Naive B cell (primary cell): ENCODE measurements at regions not wholly inside any gene's neighbourhood (a gene's known extent, or its start where the extent isn't known, plus 50 kb on each side); places are given as distances from the start of the nearest gene placed in this dataset.
A peak's percentile ranks its signal among the peaks of the same experiment; 100 is the strongest.

Source experiments
- ATAC-seq, 2 donors: fragments of 150-1000 bp; cut with Tn5 transposase; 2 replicates each; pipeline ENCODE4 v1.10.0; 2021; ENCODE audit warnings: low read depth in 2 of 2, mild to moderate bottlenecking in 2 of 2, moderate library complexity in 2 of 2
- DNase-seq: peaks from one replicate; pipeline ENCODE4 v3.0.0; 2022
- H3K27ac Mint-ChIP-seq, 6 donors: one replicate each; pipeline ENCODE4 v1.8.0; 2020 to 2022; ENCODE audit warnings: mild to moderate bottlenecking in 6 of 6, mixed read lengths in 6 of 6, moderate library complexity in 5 of 6, inconsistent platforms in 2 of 6
- H3K27me3 Mint-ChIP-seq, 3 donors: one replicate each; pipeline ENCODE4 v1.8.0; 2021 to 2022; ENCODE audit warnings: mixed read lengths in 3 of 3, mild to moderate bottlenecking in 1 of 3
- H3K36me3 Mint-ChIP-seq, 2 donors: one replicate each; pipeline ENCODE4 v1.8.0; 2020 to 2022; ENCODE audit warnings: mixed read lengths in 2 of 2, inconsistent platforms in 1 of 2, mild to moderate bottlenecking in 1 of 2
- H3K4me1 Mint-ChIP-seq, 3 donors: one replicate each; pipeline ENCODE4 v1.8.0; 2020 to 2022; ENCODE audit warnings: mixed read lengths in 3 of 3, inconsistent platforms in 1 of 3, mild to moderate bottlenecking in 1 of 3, moderate library complexity in 1 of 3
- H3K4me3 Mint-ChIP-seq, 8 donors: one replicate each; pipeline ENCODE4 v1.8.0; 2020 to 2022; ENCODE audit warnings: mild to moderate bottlenecking in 8 of 8, mixed read lengths in 8 of 8, moderate library complexity in 8 of 8, inconsistent platforms in 2 of 8
- H3K9me3 Mint-ChIP-seq, 7 donors: one replicate each; pipeline ENCODE4 v1.8.0; 2020 to 2022; ENCODE audit warnings: mixed read lengths in 7 of 7, mild to moderate bottlenecking in 5 of 7, inconsistent platforms in 2 of 7, moderate library complexity in 1 of 7

DNA sequence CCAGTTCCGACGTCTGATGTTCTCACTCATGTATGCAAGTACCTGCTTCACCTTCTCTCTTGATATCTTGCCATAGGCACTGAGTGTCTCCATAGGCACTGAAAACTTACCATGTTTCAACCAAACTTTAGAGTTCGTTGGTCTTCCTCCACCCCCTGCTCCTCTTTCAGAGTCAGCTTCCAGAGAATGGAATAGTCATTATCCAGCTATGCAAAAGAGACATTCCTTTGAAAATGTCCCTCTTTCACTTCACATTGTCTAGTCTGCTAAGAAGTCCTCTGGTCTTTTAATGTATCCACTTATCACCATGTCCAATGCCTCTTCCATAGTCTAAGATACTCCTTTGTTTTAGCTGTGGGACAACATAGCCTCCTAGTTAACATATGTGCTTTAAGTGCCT is 566.0 kb upstream of the TENM3 start:
- Mint-ChIP-seq H3K27me3 (no peaks in the 10 kb centered on the region), H3K4me3 (no peak overlapping the region), H3K27ac (no peak overlapping the region), H3K36me3 (no peaks in the 10 kb centered on the region), H3K4me1 (no peaks in the 10 kb centered on the region), H3K9me3 (peaks cover 0 to 4% (median 0%) of the 10 kb centered on the region in 7 donors)
- DNase-seq (no peak), ATAC-seq (no peak)

DNA sequence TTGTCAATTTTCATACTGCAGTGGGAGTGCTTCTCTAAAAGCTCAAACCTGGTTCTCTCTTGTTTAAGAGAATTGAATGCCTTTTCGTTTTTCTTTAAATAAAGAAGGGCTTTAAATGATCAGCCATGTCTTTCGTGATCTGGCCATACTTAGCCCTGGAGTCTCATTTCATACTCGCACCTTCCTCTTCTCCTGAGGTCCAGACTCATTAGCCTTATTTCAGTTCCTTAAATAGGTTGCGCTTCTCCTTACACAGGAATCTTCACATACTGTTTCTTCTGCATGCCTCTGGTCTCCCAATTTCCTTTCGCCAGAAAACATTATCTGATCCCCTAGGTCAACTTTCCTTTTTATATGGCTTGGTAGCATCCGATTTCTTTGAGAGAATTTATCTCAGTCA is 565.6 kb upstream of the TENM3 start:
- Mint-ChIP-seq H3K36me3 (no peaks in the 10 kb centered on the region), H3K4me3 (no peak overlapping the region), H3K4me1 (no peaks in the 10 kb centered on the region), H3K27me3 (no peaks in the 10 kb centered on the region), H3K9me3 (peaks cover 0 to 4% (median 2%) of the 10 kb centered on the region in 7 donors), H3K27ac (no peak overlapping the region)
- ATAC-seq (no peak), DNase-seq (no peak)

DNA sequence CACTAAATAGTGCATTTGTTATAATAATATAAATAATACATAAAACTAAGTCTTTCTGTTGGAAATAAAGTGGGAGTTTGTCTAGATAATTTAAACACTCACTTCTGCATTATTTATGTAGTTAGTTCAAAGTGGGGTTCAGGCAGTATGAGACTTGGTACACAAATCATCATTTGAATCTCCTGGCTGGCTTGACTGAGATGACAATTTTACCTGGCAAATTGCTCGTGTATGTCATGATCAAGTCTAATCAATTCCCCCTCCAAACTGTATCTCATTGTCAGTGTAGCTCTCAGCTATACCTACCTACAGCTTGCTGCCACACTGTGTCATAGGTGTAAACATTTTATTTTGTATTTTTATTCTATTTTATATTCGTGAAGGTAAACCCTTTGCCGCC is 563.4 kb upstream of the TENM3 start:
- no peak for DNase-seq
- peaks cover 0 to 4% (median 2%) of the 10 kb centered on the region in 7 donors for H3K9me3 Mint-ChIP-seq
- no peaks in the 10 kb centered on the region for H3K36me3 Mint-ChIP-seq
- no peaks in the 10 kb centered on the region for H3K27me3 Mint-ChIP-seq
- H3K4me3 Mint-ChIP-seq = no peak overlapping the region
- H3K27ac Mint-ChIP-seq = no peak overlapping the region
- ATAC-seq = no peak
- H3K4me1 Mint-ChIP-seq = no peaks in the 10 kb centered on the region

DNA sequence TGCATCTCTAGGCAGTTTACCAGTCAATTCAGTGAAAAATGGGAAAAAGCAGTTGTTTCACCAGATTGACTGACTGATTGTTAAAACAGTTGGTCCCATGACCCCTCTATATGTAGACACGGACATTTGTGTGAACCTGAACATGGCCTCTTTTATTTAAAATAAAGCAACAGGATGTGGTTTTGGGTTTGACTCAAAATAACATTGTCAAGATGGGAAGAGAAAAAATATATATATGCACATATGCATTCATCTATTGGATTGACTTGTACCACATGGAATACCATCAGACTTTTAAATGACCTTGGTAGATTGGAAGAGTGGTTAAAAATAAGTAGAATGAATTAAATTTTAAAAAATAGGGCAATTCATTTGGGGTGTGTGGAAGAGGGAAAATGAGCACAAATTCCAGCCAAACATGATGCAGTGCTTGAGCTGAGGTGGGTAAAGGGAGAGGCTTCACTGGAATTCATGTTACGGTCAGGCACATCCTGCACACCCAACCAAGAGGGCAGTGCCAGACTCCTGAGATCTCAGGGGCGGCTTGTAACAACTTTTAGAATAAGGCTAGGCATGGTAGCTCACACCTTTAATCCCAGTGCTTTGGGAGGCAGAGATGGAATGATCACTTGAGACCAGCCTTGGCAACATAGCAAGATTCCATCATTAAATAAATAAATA is 560.7 kb upstream of the TENM3 start:
- Mint-ChIP-seq H3K4me1 (no peaks in the 10 kb centered on the region), H3K4me3 (no peak overlapping the region), H3K36me3 (no peaks in the 10 kb centered on the region), H3K27ac (no peak overlapping the region), H3K9me3 (peaks cover 0 to 2% (median 0%) of the 10 kb centered on the region in 7 donors), H3K27me3 (no peaks in the 10 kb centered on the region)
- ATAC-seq (no peak), DNase-seq (no peak)

DNA sequence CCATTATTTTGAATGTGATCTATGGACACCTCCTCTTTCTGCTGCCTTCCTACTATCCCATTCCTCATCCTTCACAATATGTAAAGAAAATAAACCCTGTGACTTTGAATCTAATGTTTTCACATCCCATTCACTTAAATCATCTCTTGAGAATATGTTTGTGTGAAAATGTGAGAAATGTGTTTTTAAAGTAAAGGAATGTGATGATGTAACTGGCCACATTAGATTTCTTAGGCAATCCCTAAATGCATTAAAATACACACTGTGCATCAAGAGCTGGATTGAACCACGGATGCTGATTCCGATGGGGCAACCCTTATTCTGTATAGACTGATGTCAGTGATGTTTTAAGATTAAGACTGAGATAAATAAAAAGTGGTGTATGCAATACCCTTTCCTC is 558.9 kb upstream of the TENM3 start:
- H3K27me3 Mint-ChIP-seq = no peaks in the 10 kb centered on the region
- no peaks in the 10 kb centered on the region for H3K4me1 Mint-ChIP-seq
- no peaks in the 10 kb centered on the region for H3K36me3 Mint-ChIP-seq
- no peak overlapping the region for H3K27ac Mint-ChIP-seq
- DNase-seq (no peak), ATAC-seq (no peak)
- H3K4me3 Mint-ChIP-seq = no peak overlapping the region
- H3K9me3 Mint-ChIP-seq = peaks cover 0 to 2% (median 0%) of the 10 kb centered on the region in 7 donors

DNA sequence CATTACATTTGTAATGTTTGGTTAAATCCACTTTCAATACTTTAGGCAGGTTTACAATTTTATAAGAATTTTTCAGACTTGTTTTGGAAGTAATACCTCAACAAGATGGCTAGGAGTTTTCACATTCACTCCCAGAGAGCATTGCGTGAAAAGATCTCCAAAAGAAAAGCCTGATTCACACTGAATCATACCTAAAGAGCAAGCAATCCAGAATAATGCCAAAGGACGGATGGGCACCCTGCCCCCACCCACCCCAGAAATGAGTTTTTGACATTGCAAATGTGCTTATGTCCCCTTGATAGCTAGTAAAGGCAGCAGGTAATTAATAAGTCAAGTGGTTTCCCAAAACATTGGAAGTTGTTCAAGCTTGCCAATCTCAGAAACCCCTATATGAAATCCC is 557.7 kb upstream of the TENM3 start:
- no peak for DNase-seq
- Mint-ChIP-seq H3K4me3 (no peak overlapping the region), H3K4me1 (no peaks in the 10 kb centered on the region), H3K9me3 (peaks cover 0 to 2% (median 0%) of the 10 kb centered on the region in 7 donors), H3K27me3 (no peaks in the 10 kb centered on the region), H3K27ac (no peak overlapping the region), H3K36me3 (no peaks in the 10 kb centered on the region)
- no peak for ATAC-seq

DNA sequence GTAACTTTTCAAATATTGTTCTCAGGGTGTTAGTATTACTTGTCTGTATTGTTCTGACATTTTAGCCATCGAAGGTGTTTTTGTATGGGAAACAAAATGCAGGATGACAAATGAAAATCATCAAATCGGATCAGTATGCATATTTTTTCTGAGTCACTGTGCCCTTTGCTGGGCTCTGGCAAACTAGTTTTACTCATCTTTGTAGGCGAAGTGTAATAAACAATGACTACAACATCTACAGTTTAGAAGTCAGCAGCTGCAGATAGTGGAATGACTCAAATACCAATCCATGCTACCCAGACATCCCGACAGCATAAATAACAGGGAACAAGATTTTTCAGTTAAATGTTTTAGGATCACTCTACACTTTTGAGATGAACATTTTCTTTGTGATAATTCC is 557.3 kb upstream of the TENM3 start:
- no peak overlapping the region for H3K4me3 Mint-ChIP-seq
- DNase-seq = no peak
- no peaks in the 10 kb centered on the region for H3K36me3 Mint-ChIP-seq
- peaks cover 0 to 2% (median 0%) of the 10 kb centered on the region in 7 donors for H3K9me3 Mint-ChIP-seq
- H3K27me3 Mint-ChIP-seq = no peaks in the 10 kb centered on the region
- H3K27ac Mint-ChIP-seq = peak overlapping the region in 1 of 6 donors; percentile 5
- no peak for ATAC-seq
- H3K4me1 Mint-ChIP-seq = no peaks in the 10 kb centered on the region

DNA sequence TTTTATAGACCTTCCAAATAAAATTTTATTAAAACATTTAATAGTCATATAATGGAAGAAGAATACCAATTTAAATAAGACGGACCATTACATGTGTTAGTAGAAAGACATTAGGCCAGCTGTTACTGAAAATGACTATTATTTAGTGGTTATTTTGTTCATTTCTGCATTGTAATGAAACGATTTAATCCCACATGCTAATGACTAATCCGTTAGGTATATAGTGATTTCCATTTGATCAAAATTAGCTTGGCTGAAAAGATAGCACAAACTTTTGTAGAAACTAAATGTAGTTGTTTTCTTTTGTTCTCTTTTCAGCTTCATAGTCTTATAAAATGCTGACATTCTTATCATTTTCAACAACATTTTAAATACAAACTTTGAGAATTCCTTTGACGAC is 556.1 kb upstream of the TENM3 start:
- H3K27ac Mint-ChIP-seq = no peak overlapping the region
- no peak for ATAC-seq
- peaks cover 0 to 2% (median 0%) of the 10 kb centered on the region in 7 donors for H3K9me3 Mint-ChIP-seq
- H3K4me3 Mint-ChIP-seq = no peak overlapping the region
- no peaks in the 10 kb centered on the region for H3K27me3 Mint-ChIP-seq
- H3K4me1 Mint-ChIP-seq = no peaks in the 10 kb centered on the region
- no peaks in the 10 kb centered on the region for H3K36me3 Mint-ChIP-seq
- no peak for DNase-seq

DNA sequence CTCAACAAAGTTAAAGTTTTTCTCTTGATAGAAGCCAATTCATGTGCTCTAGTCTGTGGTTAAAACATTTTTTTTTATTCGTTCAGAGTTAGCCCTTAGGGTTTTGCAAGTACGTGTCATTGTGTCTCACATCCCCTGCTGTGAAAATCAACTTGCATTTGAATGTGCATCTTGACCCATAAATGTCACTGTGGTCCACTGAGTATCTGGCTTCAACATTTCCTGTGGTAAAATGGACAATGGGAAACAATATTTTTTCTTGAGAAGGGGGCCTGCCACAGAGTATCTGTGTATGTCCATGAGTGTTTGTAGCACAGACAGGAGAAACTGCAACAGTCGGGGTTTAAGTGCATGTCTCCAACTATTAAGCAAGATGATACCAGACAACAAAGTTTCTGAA is 554.8 kb upstream of the TENM3 start:
- H3K9me3 Mint-ChIP-seq = no peaks in the 10 kb centered on the region
- no peak for DNase-seq
- no peaks in the 10 kb centered on the region for H3K4me1 Mint-ChIP-seq
- H3K27ac Mint-ChIP-seq = no peak overlapping the region
- ATAC-seq = no peak
- no peak overlapping the region for H3K4me3 Mint-ChIP-seq
- H3K36me3 Mint-ChIP-seq = no peaks in the 10 kb centered on the region
- H3K27me3 Mint-ChIP-seq = no peaks in the 10 kb centered on the region

DNA sequence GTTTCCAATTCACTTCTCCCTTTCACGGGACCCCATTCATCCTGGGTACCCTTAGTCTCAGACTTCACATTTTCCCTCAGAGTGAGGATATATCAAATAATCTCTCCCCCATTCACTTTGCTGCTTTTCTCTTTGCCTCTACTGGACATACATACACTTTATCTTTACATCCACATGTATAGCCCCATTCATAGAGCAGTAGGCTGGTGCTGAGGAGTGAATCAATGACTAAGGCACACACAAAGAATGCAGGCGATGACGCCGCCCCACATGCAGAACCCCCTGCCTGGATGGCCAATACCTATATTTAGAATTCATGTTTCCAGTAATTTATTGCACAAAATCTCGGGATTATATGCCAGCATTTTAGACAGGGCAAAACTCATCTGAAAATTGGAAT is 554.3 kb upstream of the TENM3 start:
- no peak for DNase-seq
- Mint-ChIP-seq H3K27ac (no peak overlapping the region), H3K4me1 (no peaks in the 10 kb centered on the region), H3K9me3 (no peaks in the 10 kb centered on the region), H3K27me3 (no peaks in the 10 kb centered on the region), H3K4me3 (no peak overlapping the region), H3K36me3 (no peaks in the 10 kb centered on the region)
- ATAC-seq = no peak

DNA sequence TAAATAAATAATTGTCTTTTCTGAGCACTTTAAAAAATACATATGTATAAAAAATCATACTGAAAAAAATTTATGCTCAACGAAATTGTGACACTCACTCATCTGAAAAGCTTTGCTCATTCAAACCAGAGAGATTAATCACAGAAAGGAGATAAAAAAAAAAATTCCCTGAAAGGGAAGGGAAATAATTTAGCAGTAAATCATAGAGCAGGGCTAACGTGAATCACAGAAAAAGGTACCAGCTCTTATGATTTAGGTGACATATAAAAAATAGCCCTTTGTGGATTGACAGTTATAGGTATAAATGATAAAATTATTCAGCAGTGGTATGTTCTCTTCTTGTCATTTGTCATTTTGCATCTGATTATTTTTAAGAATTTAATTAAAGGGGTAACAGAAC is 552.7 kb upstream of the TENM3 start:
- peaks cover 0 to 3% (median 0%) of the 10 kb centered on the region in 7 donors for H3K9me3 Mint-ChIP-seq
- H3K4me3 Mint-ChIP-seq = no peak overlapping the region
- H3K4me1 Mint-ChIP-seq = no peaks in the 10 kb centered on the region
- no peaks in the 10 kb centered on the region for H3K36me3 Mint-ChIP-seq
- DNase-seq (no peak), ATAC-seq (no peak)
- no peak overlapping the region for H3K27ac Mint-ChIP-seq
- no peaks in the 10 kb centered on the region for H3K27me3 Mint-ChIP-seq

DNA sequence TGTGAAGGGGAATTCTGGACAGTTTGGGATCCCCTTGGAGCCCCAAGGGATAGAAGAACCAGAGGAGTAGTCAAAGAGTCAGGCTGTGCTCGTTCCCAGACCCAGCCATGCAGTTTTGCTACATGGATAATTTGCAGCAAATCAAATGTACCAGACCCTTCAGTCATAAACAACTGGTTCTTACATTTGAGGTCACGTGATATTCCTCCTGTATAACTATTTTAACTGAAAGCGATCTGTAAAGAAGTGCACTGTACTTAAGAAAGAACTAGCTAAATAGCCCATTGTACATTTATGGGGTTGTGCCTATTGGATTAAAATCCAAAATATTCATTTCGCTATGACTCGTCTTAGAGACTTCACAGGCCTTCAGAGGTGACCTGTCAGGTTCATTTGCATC is 550.2 kb upstream of the TENM3 start:
- Mint-ChIP-seq H3K27ac (peak overlapping the region in 1 of 6 donors; percentile 62), H3K4me3 (no peak overlapping the region), H3K36me3 (no peaks in the 10 kb centered on the region), H3K9me3 (peaks cover 0 to 3% (median 0%) of the 10 kb centered on the region in 7 donors), H3K4me1 (no peaks in the 10 kb centered on the region), H3K27me3 (no peaks in the 10 kb centered on the region)
- no peak for DNase-seq
- ATAC-seq = no peak

DNA sequence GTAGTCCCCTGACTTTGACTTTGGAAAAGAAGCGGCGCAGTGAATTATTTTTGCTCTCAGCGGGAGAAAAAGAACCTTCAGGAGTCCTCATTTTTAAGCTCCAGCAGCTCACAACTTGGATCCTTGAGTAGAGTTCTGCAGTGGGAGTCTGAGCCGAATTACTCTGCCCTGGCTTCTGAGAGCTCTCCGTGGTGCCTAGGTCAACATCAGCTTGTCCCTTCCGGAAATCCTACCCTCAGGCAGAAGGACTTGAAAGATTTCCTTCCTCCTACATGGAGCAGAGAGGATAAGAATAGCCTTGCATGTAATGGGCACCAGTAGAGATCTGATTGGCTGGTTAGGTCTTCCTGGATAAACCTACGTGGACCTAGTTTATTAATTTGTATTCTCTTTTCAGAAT is 549.7 kb upstream of the TENM3 start:
- H3K4me1 Mint-ChIP-seq = no peaks in the 10 kb centered on the region
- no peaks in the 10 kb centered on the region for H3K36me3 Mint-ChIP-seq
- DNase-seq (no peak), ATAC-seq (no peak)
- H3K9me3 Mint-ChIP-seq = peaks cover 0 to 3% (median 0%) of the 10 kb centered on the region in 7 donors
- H3K27me3 Mint-ChIP-seq = no peaks in the 10 kb centered on the region
- no peak overlapping the region for H3K27ac Mint-ChIP-seq
- no peak overlapping the region for H3K4me3 Mint-ChIP-seq

DNA sequence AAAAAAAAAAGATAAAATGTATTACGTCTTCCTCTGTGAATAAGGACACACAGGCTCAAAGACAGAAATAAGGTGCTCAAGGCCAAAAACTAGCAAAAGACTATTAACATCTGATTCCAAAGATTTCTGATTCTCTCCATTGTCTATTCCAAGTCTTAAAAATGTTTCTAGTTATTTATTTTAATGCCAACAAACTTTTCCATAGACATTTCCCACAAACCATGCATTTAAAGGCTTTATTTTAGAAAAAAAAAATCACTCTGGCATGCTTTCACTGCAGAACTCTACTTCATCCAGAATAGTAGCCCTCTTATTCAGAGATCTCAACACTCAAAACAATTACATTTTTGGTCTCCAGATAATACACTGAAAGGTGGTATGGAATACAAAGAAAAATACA is 545.0 kb upstream of the TENM3 start:
- H3K36me3 Mint-ChIP-seq = no peaks in the 10 kb centered on the region

DNA sequence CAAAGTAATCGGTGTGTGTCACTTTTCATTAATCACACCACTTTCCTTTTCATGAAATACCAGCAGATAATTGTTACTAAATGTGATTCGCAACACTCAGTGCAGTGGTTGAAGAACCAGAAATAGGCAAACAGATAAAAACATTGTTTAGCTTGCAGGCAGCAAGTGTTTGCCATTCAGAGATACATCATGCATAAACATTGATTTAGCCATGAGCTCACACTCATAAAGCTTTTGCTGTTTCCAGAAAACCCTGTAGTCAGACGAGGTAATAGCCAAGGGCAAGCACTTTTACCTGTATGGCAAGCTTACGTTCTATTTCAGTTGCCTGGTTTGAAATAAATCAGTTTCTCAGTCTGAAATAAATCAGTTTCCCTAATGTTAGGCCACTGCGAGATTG is 542.0 kb upstream of the TENM3 start:
- Mint-ChIP-seq H3K27ac (no peak overlapping the region), H3K4me1 (no peaks in the 10 kb centered on the region), H3K36me3 (no peaks in the 10 kb centered on the region), H3K9me3 (peaks cover 0 to 7% (median 0%) of the 10 kb centered on the region in 7 donors), H3K4me3 (no peak overlapping the region), H3K27me3 (no peaks in the 10 kb centered on the region)
- DNase-seq = no peak
- no peak for ATAC-seq

More for the DNA sequence above, 545.0 kb upstream of the TENM3 start:
- DNase-seq (no peak), ATAC-seq (no peak)
- Mint-ChIP-seq H3K27ac (no peak overlapping the region), H3K9me3 (peaks cover 0 to 3% (median 0%) of the 10 kb centered on the region in 7 donors), H3K4me3 (no peak overlapping the region), H3K27me3 (no peaks in the 10 kb centered on the region), H3K4me1 (no peaks in the 10 kb centered on the region)
